ENCODE measurements at regions not wholly inside any gene's neighbourhood (a gene's known extent, or its start where the extent isn't known, plus 50 kb on each side); places are given as distances from the start of the nearest gene placed in this dataset.

DNA sequence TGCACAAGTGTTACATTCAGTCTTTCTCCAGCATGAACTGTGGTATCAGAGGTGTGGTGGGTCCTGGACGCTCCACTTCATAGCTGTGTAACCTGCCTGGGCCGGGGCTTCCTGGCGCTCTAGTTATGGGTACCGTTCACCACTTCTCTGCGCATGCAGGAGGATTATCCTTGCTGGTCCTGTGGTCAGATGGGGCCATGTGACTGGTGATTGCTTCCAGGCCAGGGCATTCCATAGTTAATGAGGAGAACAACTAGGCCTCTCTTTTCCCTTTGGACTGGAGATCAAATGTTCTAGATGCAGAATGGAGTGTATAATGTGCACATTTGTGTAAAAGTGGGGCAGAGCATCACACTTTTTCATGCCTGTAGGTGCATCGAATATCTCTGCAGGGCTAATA is 444.0 kb downstream of the AACS start:
- no peak for TF ChIP-seq EZH2 (IDR thresholded peaks at IDR 0.05; ENCODE audit: low read depth, unreplicated experiment)
- TF ChIP-seq, protein P1, sequence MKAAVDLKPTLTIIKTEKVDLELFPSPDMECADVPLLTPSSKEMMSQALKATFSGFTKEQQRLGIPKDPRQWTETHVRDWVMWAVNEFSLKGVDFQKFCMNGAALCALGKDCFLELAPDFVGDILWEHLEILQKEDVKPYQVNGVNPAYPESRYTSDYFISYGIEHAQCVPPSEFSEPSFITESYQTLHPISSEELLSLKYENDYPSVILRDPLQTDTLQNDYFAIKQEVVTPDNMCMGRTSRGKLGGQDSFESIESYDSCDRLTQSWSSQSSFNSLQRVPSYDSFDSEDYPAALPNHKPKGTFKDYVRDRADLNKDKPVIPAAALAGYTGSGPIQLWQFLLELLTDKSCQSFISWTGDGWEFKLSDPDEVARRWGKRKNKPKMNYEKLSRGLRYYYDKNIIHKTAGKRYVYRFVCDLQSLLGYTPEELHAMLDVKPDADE (IDR thresholded peaks at IDR 0.05), result no peak
- TF ChIP-seq, protein P2, sequence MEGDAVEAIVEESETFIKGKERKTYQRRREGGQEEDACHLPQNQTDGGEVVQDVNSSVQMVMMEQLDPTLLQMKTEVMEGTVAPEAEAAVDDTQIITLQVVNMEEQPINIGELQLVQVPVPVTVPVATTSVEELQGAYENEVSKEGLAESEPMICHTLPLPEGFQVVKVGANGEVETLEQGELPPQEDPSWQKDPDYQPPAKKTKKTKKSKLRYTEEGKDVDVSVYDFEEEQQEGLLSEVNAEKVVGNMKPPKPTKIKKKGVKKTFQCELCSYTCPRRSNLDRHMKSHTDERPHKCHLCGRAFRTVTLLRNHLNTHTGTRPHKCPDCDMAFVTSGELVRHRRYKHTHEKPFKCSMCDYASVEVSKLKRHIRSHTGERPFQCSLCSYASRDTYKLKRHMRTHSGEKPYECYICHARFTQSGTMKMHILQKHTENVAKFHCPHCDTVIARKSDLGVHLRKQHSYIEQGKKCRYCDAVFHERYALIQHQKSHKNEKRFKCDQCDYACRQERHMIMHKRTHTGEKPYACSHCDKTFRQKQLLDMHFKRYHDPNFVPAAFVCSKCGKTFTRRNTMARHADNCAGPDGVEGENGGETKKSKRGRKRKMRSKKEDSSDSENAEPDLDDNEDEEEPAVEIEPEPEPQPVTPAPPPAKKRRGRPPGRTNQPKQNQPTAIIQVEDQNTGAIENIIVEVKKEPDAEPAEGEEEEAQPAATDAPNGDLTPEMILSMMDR (conservative IDR thresholded peaks at IDR 0.05; ENCODE audit: low read depth in 2 of 2), result no peak
- TF ChIP-seq ZNF114 (CRISPR knock-in tag; IDR thresholded peaks at IDR 0.05), result no peak
